ENCODE measurements at regions not wholly inside any gene's neighbourhood (a gene's known extent, or its start where the extent isn't known, plus 50 kb on each side); places are given as distances from the start of the nearest gene placed in this dataset.

GRCh38 chr11:101812546-101812945 is 102.3 kb upstream of the CEP126 start:
- no peaks in the 10 kb centered on the region for H3K4me1 ChIP-seq (replicated peaks)
- TF ChIP-seq CTCF (IDR thresholded peaks at IDR 0.05) (no peak), POLR2A (IDR thresholded peaks at IDR 0.05) (no peak), POLR2AphosphoS5 (IDR thresholded peaks at IDR 0.05) (no peak)
- H3K27me3 ChIP-seq (replicated peaks; ENCODE audit: insufficient read depth) = no peaks in the 10 kb centered on the region
- no peaks in the 10 kb centered on the region for H3K36me3 ChIP-seq
- 88% methylated on average over 2 of the region's 2 CpGs for WGBS
- no peaks in the 10 kb centered on the region for H3K9me3 ChIP-seq
- no peak for DNase-seq (ENCODE audit: low spot score)
- intact Hi-C loops (cut with DNase I) = no loop called here
- H3K27ac ChIP-seq = no peak overlapping the region
- H3K4me3 ChIP-seq = no peak overlapping the region

- no peaks in the 10 kb centered on the region for H3K36me3 ChIP-seq
- intact Hi-C loops (cut with DNase I) = no loop called here
- no peak for DNase-seq (ENCODE audit: low spot score)
- H3K4me1 ChIP-seq (replicated peaks) = no peaks in the 10 kb centered on the region
- H3K27me3 ChIP-seq (replicated peaks; ENCODE audit: insufficient read depth) = no peaks in the 10 kb centered on the region
- H3K9me3 ChIP-seq = no peaks in the 10 kb centered on the region
- no peak for TF ChIP-seq POLR2AphosphoS5 (IDR thresholded peaks at IDR 0.05)
- no peak for TF ChIP-seq POLR2A (IDR thresholded peaks at IDR 0.05)
- TF ChIP-seq CTCF (IDR thresholded peaks at IDR 0.05) = no peak
- H3K27ac ChIP-seq = no peak overlapping the region
- no peak overlapping the region for H3K4me3 ChIP-seq
- WGBS = 79% methylated on average over 1 of the region's 1 CpG
Observed at GRCh38 chr11:101810546-101810945, 104.3 kb upstream of the CEP126 start.

- H3K27ac ChIP-seq = no peak overlapping the region
- no peaks in the 10 kb centered on the region for H3K27me3 ChIP-seq (replicated peaks; ENCODE audit: insufficient read depth)
- no peak overlapping the region for H3K4me3 ChIP-seq
- H3K4me1 ChIP-seq (replicated peaks) = no peaks in the 10 kb centered on the region
- no peaks in the 10 kb centered on the region for H3K36me3 ChIP-seq
- 43% methylated on average over 2 of the region's 2 CpGs for WGBS
- intact Hi-C loops (cut with DNase I) = no loop called here
- no peak for TF ChIP-seq POLR2A (IDR thresholded peaks at IDR 0.05)
- no peaks in the 10 kb centered on the region for H3K9me3 ChIP-seq
- DNase-seq (ENCODE audit: low spot score) = no peak
Observed at GRCh38 chr11:101807531-101807930, 107.3 kb upstream of the CEP126 start.

- no peaks in the 10 kb centered on the region for H3K27me3 ChIP-seq (replicated peaks; ENCODE audit: insufficient read depth)
- no peak overlapping the region for H3K27ac ChIP-seq
- no peaks in the 10 kb centered on the region for H3K4me1 ChIP-seq (replicated peaks)
- DNase-seq (ENCODE audit: low spot score) = no peak
- H3K36me3 ChIP-seq = no peaks in the 10 kb centered on the region
- no peak overlapping the region for H3K4me3 ChIP-seq
- 68% methylated on average over 2 of the region's 2 CpGs for WGBS
- intact Hi-C loops (cut with DNase I) = no loop called here
- TF ChIP-seq CTCF (IDR thresholded peaks at IDR 0.05) (no peak), POLR2A (IDR thresholded peaks at IDR 0.05) (no peak), POLR2AphosphoS5 (IDR thresholded peaks at IDR 0.05) (no peak)
- H3K9me3 ChIP-seq = no peaks in the 10 kb centered on the region
Observed at GRCh38 chr11:101803651-101804050, 111.2 kb upstream of the CEP126 start.

GRCh38 chr11:101797335-101797734 is 117.5 kb upstream of the CEP126 start:
- no peak for DNase-seq (ENCODE audit: low spot score)
- no peaks in the 10 kb centered on the region for H3K36me3 ChIP-seq
- no peaks in the 10 kb centered on the region for H3K27me3 ChIP-seq (replicated peaks; ENCODE audit: insufficient read depth)
- H3K27ac ChIP-seq = no peak overlapping the region
- 88% methylated on average over 1 of the region's 1 CpG for WGBS
- no peak for TF ChIP-seq POLR2A (IDR thresholded peaks at IDR 0.05)
- no peak for TF ChIP-seq POLR2AphosphoS5 (IDR thresholded peaks at IDR 0.05)
- no peak for TF ChIP-seq CTCF (IDR thresholded peaks at IDR 0.05)
- no peaks in the 10 kb centered on the region for H3K9me3 ChIP-seq
- intact Hi-C loops (cut with DNase I) = no loop called here
- no peaks in the 10 kb centered on the region for H3K4me1 ChIP-seq (replicated peaks)
- H3K4me3 ChIP-seq = no peak overlapping the region

All from prostate gland (tissue), 2 donors.